MM.1S (cell line): ENCODE measurements at regions not wholly inside any gene's neighbourhood (a gene's known extent, or its start where the extent isn't known, plus 50 kb on each side); places are given as distances from the start of the nearest gene placed in this dataset.

Experiments used
- DNase-seq: peaks from one replicate; pipeline ENCODE4 v3.0.0-alpha.2; 2015
- H2AFZ ChIP-seq: fragments of 300-600 bp; sonication (generic); 2 replicates; pipeline ENCODE4 v1.6.0; 2016; ENCODE audit warnings: antibody characterized with exemption, low read length
- H3F3A ChIP-seq: fragments of 300-600 bp; sonication (generic); 2 replicates; pipeline ENCODE4 v1.6.1; 2016; ENCODE audit warnings: mild to moderate bottlenecking, antibody characterized with exemption, low read length, moderate library complexity, mixed read lengths; ENCODE audit not compliant: insufficient read depth
- H3K27ac ChIP-seq: fragments of 300-600 bp; sonication (generic); 2 replicates; pipeline ENCODE4 v1.5.1; 2016; ENCODE audit warnings: mild to moderate bottlenecking, low read length
- H3K27me3 ChIP-seq: fragments of 300-600 bp; sonication (generic); replicated peaks from 2 replicates; pipeline ENCODE4 v1.6.0; 2016; ENCODE audit warnings: low read length; ENCODE audit not compliant: insufficient read depth
- H3K36me3 ChIP-seq: fragments of 300-600 bp; sonication (generic); replicated peaks from 2 replicates; pipeline ENCODE4 v1.6.1; 2016; ENCODE audit warnings: mild to moderate bottlenecking, low read length, mixed read lengths; ENCODE audit not compliant: insufficient read depth
- H3K4me1 ChIP-seq: fragments of 300-600 bp; sonication (generic); 2 replicates; pipeline ENCODE4 v1.6.1; 2016; ENCODE audit warnings: low read length, mixed read lengths
- H3K4me2 ChIP-seq: fragments of 300-600 bp; sonication (generic); 2 replicates; pipeline ENCODE4 v1.6.0; 2016; ENCODE audit warnings: low read depth, low read length
- H3K4me3 ChIP-seq: fragments of 300-600 bp; sonication (generic); 2 replicates; pipeline ENCODE4 v1.5.1; 2016; ENCODE audit warnings: low read length, mixed read lengths
- H3K79me2 ChIP-seq: fragments of 300-600 bp; sonication (generic); 2 replicates; pipeline ENCODE4 v1.6.1; 2016; ENCODE audit warnings: mixed run types, low read length, mixed read lengths
- H3K9ac ChIP-seq: fragments of 300-600 bp; sonication (generic); 2 replicates; pipeline ENCODE4 v1.6.1; 2016; ENCODE audit warnings: low read length, mixed read lengths
- H3K9me2 ChIP-seq: fragments of 300-600 bp; sonication (generic); replicated peaks from 2 replicates; pipeline ENCODE4 v1.6.1; 2016; ENCODE audit warnings: mild to moderate bottlenecking, low read length, mixed read lengths; ENCODE audit not compliant: insufficient read depth
- H3K9me3 ChIP-seq: fragments of 300-600 bp; sonication (generic); replicated peaks from 2 replicates; pipeline ENCODE4 v1.6.1; 2016; ENCODE audit warnings: mild to moderate bottlenecking, low read length, mixed read lengths; ENCODE audit not compliant: insufficient read depth
- H4K20me1 ChIP-seq: fragments of 300-600 bp; sonication (generic); 2 replicates; pipeline ENCODE4 v1.6.1; 2016; ENCODE audit warnings: mild to moderate bottlenecking, low read length, moderate library complexity, mixed read lengths; ENCODE audit not compliant: insufficient read depth
- EZH2 ChIP-seq: fragments of 300-600 bp; sonication (generic); optimal IDR thresholded peaks from 2 replicates; pipeline ENCODE3; 2017; ENCODE audit warnings: low read depth, mild to moderate bottlenecking, antibody characterized with exemption, low read length, mixed read lengths
- EZH2phosphoT487 ChIP-seq: fragments of 300-600 bp; sonication (generic); IDR thresholded peaks from 2 replicates; pipeline ENCODE4 v1.6.1; 2018; ENCODE audit warnings: antibody characterized with exemption, low read length
- TF ChIP-seq, protein P1 (sequence below): fragments of 300-600 bp; sonication (generic); IDR thresholded peaks from 2 replicates; pipeline ENCODE4 v1.5.1; 2016; ENCODE audit warnings: antibody characterized with exemption, low read length, mixed read lengths

DNA sequence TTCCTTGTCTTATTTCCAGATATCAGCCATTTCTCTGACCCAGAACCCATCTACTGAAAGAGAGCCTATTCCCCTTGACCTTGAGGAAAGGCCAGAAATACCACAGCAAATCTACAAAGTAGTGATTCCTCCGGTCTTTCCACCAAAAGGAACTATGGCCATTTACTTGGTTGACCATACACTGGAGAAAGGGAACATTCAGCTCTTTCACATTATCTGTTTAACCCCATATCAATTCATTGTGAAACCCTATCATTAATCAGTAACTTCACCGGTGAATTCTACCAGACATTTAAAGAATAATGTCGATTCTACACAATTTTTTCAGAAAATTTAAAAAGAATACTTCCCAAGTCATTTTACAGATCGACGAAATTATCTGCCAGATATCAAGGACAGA is 265.7 kb upstream of the CLEC14A start:
- TF ChIP-seq, protein P1, sequence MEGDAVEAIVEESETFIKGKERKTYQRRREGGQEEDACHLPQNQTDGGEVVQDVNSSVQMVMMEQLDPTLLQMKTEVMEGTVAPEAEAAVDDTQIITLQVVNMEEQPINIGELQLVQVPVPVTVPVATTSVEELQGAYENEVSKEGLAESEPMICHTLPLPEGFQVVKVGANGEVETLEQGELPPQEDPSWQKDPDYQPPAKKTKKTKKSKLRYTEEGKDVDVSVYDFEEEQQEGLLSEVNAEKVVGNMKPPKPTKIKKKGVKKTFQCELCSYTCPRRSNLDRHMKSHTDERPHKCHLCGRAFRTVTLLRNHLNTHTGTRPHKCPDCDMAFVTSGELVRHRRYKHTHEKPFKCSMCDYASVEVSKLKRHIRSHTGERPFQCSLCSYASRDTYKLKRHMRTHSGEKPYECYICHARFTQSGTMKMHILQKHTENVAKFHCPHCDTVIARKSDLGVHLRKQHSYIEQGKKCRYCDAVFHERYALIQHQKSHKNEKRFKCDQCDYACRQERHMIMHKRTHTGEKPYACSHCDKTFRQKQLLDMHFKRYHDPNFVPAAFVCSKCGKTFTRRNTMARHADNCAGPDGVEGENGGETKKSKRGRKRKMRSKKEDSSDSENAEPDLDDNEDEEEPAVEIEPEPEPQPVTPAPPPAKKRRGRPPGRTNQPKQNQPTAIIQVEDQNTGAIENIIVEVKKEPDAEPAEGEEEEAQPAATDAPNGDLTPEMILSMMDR: no peak
- TF ChIP-seq EZH2phosphoT487: no peak
- TF ChIP-seq EZH2: no peak
- Histone ChIP-seq H3K27me3 (no peaks in the 10 kb centered on the region), H3K4me2 (no peak overlapping the region), H3F3A (no peaks in the 10 kb centered on the region), H3K4me1 (no peaks in the 10 kb centered on the region), H3K79me2 (no peaks in the 10 kb centered on the region), H3K9me3 (no peaks in the 10 kb centered on the region), H3K36me3 (no peaks in the 10 kb centered on the region), H2AFZ (no peak overlapping the region), H3K9ac (no peak overlapping the region), H3K4me3 (no peak overlapping the region), H4K20me1 (no peaks in the 10 kb centered on the region), H3K9me2 (no peaks in the 10 kb centered on the region), H3K27ac (no peak overlapping the region)
- DNase-seq: no peak

GRCh38 chr14:38517426-38517825 is 261.5 kb upstream of the CLEC14A start:
- Histone ChIP-seq H3K9ac (no peak overlapping the region), H3K9me3 (no peaks in the 10 kb centered on the region), H3K79me2 (no peaks in the 10 kb centered on the region), H3F3A (no peaks in the 10 kb centered on the region), H4K20me1 (no peaks in the 10 kb centered on the region), H3K36me3 (no peaks in the 10 kb centered on the region), H3K4me3 (no peak overlapping the region), H2AFZ (no peak overlapping the region), H3K9me2 (no peaks in the 10 kb centered on the region), H3K27ac (no peak overlapping the region), H3K27me3 (no peaks in the 10 kb centered on the region), H3K4me2 (no peak overlapping the region), H3K4me1 (no peaks in the 10 kb centered on the region)
- no peak for TF ChIP-seq EZH2phosphoT487
- TF ChIP-seq, protein P1: no peak
- no peak for TF ChIP-seq EZH2
- DNase-seq: no peak

GRCh38 chr14:38512236-38512635 is 256.3 kb upstream of the CLEC14A start:
- Histone ChIP-seq H2AFZ (no peak overlapping the region), H3K36me3 (no peaks in the 10 kb centered on the region), H3K79me2 (no peaks in the 10 kb centered on the region), H3K4me3 (no peak overlapping the region), H3K27me3 (no peaks in the 10 kb centered on the region), H3K4me2 (no peak overlapping the region), H3K4me1 (no peaks in the 10 kb centered on the region), H3K27ac (no peak overlapping the region), H3K9me2 (no peaks in the 10 kb centered on the region), H3F3A (no peaks in the 10 kb centered on the region), H4K20me1 (no peaks in the 10 kb centered on the region), H3K9me3 (no peaks in the 10 kb centered on the region), H3K9ac (no peak overlapping the region)
- DNase-seq: no peak
- TF ChIP-seq, protein P1: no peak
- TF ChIP-seq EZH2phosphoT487: no peak

DNA sequence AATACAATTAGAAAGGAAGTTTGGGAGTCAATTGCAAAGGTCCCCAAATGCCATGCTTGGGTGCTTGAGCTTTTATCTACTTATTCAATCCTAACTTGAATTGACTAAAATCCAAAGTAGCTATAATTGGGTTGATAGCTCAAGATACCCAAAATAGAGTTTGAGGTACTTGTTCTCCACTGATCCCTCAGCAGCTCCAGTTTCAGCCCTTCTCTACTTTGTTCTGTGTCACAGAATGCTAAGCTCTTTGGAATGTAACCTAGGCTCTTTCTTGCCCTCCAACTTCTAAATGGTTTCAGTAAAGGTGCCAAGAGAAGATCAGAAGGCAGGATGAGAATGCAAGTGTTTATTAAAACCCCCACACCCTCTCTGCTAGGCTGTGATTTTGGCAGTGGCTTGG is 251.4 kb upstream of the CLEC14A start:
- no peaks in the 10 kb centered on the region for H3K36me3 ChIP-seq
- no peak overlapping the region for H3K27ac ChIP-seq
- H3K4me3 ChIP-seq: no peak overlapping the region

More for the DNA sequence above, 251.4 kb upstream of the CLEC14A start:
- Histone ChIP-seq H3K4me1 (no peaks in the 10 kb centered on the region), H3K9me3 (no peaks in the 10 kb centered on the region), H3K9ac (no peak overlapping the region), H3F3A (no peaks in the 10 kb centered on the region), H3K27me3 (no peaks in the 10 kb centered on the region), H3K9me2 (no peaks in the 10 kb centered on the region), H3K79me2 (no peaks in the 10 kb centered on the region), H4K20me1 (no peaks in the 10 kb centered on the region), H2AFZ (no peak overlapping the region), H3K4me2 (no peak overlapping the region)
- no peak for DNase-seq
- TF ChIP-seq, protein P1: no peak
- TF ChIP-seq EZH2 (no peak), EZH2phosphoT487 (no peak)
